Skeletal muscle cell (primary cell): ENCODE measurements at regions not wholly inside any gene's neighbourhood (a gene's known extent, or its start where the extent isn't known, plus 50 kb on each side); places are given as distances from the start of the nearest gene placed in this dataset.
"Not testable (repeated sequence)": the region's sequence is repeated elsewhere in the genome, so short reads cannot be mapped to it uniquely, and the experiment has no call there.

Experiments
- DNase-seq: peaks from one replicate; pipeline ENCODE4 v3.0.0-alpha.2; 2010; ENCODE audit warnings: low read depth
- H3K4me3 ChIP-seq: 2 replicates; pipeline ENCODE4 v1.5.1; 2011; ENCODE audit warnings: low read depth, mild to moderate bottlenecking, control low read depth, low read length, moderate library complexity

DNA sequence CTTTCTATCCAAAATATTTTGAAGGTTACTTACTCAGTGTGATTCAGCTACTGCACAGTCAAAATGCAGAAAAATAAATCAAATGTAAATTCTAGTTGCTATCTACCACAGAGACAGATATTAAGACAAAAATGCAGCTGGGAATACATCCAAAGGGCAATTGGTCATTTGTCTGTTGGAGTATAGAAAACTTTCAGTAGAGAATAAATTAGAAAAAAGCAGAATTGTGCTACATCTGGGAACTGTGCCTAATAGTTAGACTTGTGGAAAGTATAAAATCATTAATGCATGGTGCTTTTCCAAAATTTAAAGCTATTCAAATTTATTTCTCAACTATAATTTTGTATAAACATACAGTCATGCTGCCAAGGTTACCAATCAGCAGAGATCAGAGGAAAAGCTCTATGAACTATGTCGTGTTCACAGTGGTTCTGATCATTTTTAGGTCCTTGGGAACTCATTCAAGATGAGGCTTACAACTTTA is 1635.8 kb downstream of the PCDH9 start:
- H3K4me3 ChIP-seq: no peak overlapping the region
- peak; percentile 70 for DNase-seq

- no peak for DNase-seq
- H3K4me3 ChIP-seq: no peak overlapping the region
Observed at GRCh38 chr13:65593298-65593874, 1636.8 kb downstream of the PCDH9 start.

GRCh38 chr13:65592731-65593130 is 1637.4 kb downstream of the PCDH9 start:
- H3K4me3 ChIP-seq: no peak overlapping the region
- no peak for DNase-seq

DNA sequence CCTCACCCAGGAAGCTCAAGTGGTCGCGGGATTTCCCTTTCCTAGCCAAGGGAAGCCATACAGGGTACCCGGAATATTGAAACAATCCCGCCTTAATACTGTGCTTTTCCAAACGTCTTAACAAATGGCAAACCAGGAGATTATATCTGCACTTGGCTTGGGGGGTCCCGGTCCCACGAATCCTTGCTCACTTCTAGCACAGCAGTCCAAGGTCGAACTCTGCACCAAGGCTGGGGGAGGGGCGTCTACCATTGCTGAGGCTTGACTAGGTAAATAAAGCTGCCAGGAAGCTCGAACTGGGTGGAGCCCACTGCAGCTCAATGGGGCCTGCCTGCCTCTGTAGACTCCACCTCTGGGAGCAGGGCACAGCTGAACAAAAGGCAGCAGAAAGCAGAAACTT is 1644.8 kb downstream of the PCDH9 start:
- no peak for DNase-seq
- no peak overlapping the region for H3K4me3 ChIP-seq

- no peak overlapping the region for H3K4me3 ChIP-seq
- DNase-seq: no peak
Observed at GRCh38 chr13:65584126-65584525, 1646.0 kb downstream of the PCDH9 start.

DNA sequence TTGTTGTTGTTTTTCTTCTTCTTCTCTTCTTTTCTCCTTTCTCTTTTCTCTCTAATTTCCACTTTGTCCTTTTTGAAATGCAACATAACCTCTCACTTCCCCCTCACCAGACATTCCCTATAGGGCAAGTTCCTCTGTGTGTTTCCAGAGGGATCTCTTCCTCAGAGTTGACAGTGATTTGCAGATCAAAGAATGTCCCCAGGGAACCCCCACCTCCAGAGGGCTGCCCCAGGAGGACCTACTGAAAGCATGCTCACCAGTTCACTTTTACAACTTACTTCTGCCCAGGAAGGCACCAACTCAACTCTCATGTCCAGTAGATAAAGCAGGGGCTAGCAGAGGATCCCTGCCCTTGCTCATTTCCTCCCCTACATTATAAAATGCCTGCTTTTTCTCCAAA is 1648.0 kb downstream of the PCDH9 start:
- no peak overlapping the region for H3K4me3 ChIP-seq
- DNase-seq: no peak

- DNase-seq: not testable (repeated sequence)
Observed at GRCh38 chr13:65564561-65564960, 1665.6 kb downstream of the PCDH9 start.

GRCh38 chr13:65562305-65562704 is 1667.8 kb downstream of the PCDH9 start:
- H3K4me3 ChIP-seq: no peak overlapping the region
- DNase-seq: no peak

More at GRCh38 chr13:65564561-65564960, 1665.6 kb downstream of the PCDH9 start:
- H3K4me3 ChIP-seq: not testable (repeated sequence)

- DNase-seq: no peak
- no peak overlapping the region for H3K4me3 ChIP-seq
Observed at GRCh38 chr13:65560936-65561335, 1669.2 kb downstream of the PCDH9 start.

- no peak overlapping the region for H3K4me3 ChIP-seq
- no peak for DNase-seq
Observed at GRCh38 chr13:65555962-65556361, 1674.2 kb downstream of the PCDH9 start.

DNA sequence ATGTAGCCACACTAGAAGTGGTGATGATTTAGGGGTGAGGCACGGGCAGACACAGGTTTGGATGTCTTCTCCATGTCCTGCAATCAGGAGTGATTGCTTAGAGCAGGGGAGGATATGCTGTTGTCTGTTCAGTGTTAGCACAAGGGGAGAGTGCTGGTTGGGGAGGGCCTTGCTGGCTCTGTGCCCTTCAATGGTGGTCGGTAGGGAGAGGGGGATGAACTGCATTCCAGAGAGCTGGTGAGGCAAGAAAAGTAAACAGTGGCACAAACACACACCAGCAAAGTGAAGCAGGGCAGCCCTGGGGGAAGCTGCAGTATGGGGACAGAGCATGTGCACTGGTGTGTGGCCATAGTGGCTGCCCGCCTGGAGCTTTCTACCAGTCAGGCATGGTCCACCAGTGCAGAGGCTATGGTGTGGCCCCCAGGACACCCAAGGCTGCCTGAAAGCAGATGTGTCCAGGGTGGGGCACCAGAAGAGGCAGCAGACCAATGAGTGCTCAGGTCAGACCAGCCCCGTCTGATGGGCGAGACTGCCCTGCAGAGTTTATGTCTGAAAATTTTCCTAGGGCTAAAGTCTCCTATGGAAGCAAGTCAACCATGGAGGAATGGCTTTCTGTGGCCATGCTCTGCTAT is 1676.9 kb downstream of the PCDH9 start:
- DNase-seq: no peak
- no peak overlapping the region for H3K4me3 ChIP-seq

GRCh38 chr13:65551208-65551607 is 1678.9 kb downstream of the PCDH9 start:
- no peak overlapping the region for H3K4me3 ChIP-seq
- no peak for DNase-seq

GRCh38 chr13:65540175-65540574 is 1690.0 kb downstream of the PCDH9 start:
- H3K4me3 ChIP-seq: no peak overlapping the region
- DNase-seq: peak; percentile 29

- H3K4me3 ChIP-seq: no peak overlapping the region
- no peak for DNase-seq
Observed at GRCh38 chr13:65535370-65535769, 1694.8 kb downstream of the PCDH9 start.

GRCh38 chr13:65532231-65532630 is 1697.9 kb downstream of the PCDH9 start:
- DNase-seq: no peak

GRCh38 chr13:65530688-65531087 is 1699.4 kb downstream of the PCDH9 start:
- no peak for DNase-seq
- no peak overlapping the region for H3K4me3 ChIP-seq

More at GRCh38 chr13:65532231-65532630, 1697.9 kb downstream of the PCDH9 start:
- no peak overlapping the region for H3K4me3 ChIP-seq

- no peak overlapping the region for H3K4me3 ChIP-seq
- DNase-seq: no peak
Observed at GRCh38 chr13:65529541-65529940, 1700.6 kb downstream of the PCDH9 start.

GRCh38 chr13:65508745-65509144 is 1721.4 kb downstream of the PCDH9 start:
- DNase-seq: no peak
- no peak overlapping the region for H3K4me3 ChIP-seq

DNA sequence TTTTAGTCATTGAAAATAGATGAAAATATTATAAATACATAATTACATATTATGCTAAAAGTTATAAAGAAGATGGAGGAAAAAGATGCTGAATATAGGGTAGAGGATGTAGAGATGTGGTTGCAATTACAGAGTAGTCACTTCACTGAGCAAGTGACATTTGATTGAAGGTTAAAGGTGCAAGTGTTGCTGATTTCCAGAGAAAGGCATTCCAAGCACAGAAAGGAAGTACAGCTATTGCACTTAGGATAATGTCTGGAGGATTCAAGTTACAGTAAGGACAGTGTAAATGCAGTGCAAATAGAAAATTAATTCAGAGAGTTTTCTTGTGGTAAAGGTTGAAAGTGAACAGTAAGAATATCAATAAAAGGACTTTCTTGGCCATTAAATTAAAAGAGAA is 1721.8 kb downstream of the PCDH9 start:
- H3K4me3 ChIP-seq: no peak overlapping the region
- DNase-seq: no peak

DNA sequence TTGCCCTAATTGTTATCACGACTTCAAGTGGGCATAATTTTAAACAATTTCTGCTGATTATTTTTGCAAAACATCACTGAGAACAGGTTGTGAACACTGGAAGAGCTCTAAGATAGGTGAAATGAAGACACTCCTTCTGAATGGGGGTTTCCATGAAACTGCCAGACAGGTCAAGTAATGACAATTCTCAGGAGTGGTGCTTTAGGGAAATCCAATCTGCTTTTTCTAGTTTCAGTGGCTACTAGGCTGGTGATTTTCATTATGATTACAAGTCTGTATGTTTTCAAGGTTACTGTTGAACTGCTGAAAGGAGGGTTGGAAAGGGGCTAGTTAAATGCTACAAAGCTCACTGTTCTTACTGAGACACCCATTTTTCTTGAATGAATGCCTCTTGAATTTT is 1724.2 kb downstream of the PCDH9 start:
- DNase-seq: no peak
- H3K4me3 ChIP-seq: no peak overlapping the region

DNA sequence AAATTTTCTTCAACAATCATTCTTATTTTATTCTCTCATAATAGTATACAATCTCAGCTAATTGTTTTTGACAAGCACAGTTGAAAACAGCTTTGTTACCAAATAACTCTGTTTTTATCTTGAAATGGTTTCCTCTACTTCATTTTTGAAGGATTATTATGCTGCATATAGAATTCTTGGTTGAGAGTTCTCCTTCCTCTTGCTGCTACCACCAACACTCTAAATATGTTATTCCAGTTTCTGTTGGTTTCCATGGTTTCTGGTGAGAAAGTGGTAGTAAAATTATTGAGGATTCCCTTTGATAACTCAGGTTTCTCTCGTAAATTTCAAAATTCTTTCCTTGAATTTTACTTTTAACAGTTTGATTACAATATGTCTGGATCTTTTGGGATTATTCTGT is 1725.9 kb downstream of the PCDH9 start:
- no peak overlapping the region for H3K4me3 ChIP-seq
- no peak for DNase-seq
